HG03354 (cell line): ENCODE measurements at regions not wholly inside any gene's neighbourhood (a gene's known extent, or its start where the extent isn't known, plus 50 kb on each side); places are given as distances from the start of the nearest gene placed in this dataset.
"Not testable (repeated sequence)": the region's sequence is repeated elsewhere in the genome, so short reads cannot be mapped to it uniquely, and the experiment has no call there.

Source experiments
- ATAC-seq: cut with Tn5 transposase; IDR thresholded peaks from one replicate; pipeline ENCODE4 v1.9.1; 2021; ENCODE audit warnings: mild to moderate bottlenecking; ENCODE audit not compliant: unreplicated experiment, poor library complexity, severe bottlenecking

- ATAC-seq = no peak
Measured at GRCh38 chr4:11685481-11685880, 256.8 kb upstream of the HS3ST1 start.

GRCh38 chr4:11675051-11675800 is 246.5 kb upstream of the HS3ST1 start:
- ATAC-seq = no peak

- ATAC-seq = no peak
Measured at GRCh38 chr4:11670304-11670703, 241.6 kb upstream of the HS3ST1 start.

DNA sequence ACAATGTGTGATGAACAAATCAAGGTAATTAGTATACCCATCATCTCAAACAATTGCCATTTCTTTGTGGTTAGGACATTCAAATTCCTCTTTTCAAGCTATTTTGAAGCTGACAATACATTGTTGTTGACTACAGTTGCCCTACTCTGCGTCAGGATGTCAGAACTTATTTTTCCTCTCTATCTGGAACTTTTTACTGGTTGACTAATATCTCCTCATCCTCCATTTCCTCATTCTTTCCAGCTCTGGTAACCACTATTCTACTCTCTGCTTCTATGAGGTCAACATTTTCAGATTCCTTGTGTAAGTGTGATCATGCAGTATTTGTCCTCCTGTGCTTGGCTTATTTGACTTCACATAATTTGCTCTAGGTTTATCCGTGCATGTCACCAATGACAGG is 240.5 kb upstream of the HS3ST1 start:
- no peak for ATAC-seq

DNA sequence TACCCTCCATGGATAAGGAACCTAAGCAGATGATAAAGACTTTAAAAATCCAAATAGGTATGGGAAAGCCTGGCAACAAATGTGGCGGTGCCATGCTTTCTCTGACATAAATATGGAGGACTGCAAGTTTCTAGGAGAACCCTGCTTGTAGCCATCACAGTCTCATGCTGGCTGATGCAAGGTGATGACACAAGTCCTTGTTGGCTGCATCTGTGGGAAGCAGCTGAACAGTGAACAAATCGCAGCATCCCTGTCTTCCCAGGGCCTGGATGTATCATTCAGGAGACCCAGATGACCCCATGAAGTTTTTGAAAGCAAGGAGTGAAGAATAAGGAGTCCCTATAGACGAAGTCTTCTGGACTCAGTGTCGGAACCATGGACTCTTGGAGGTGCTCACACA is 234.4 kb upstream of the HS3ST1 start:
- no peak for ATAC-seq

DNA sequence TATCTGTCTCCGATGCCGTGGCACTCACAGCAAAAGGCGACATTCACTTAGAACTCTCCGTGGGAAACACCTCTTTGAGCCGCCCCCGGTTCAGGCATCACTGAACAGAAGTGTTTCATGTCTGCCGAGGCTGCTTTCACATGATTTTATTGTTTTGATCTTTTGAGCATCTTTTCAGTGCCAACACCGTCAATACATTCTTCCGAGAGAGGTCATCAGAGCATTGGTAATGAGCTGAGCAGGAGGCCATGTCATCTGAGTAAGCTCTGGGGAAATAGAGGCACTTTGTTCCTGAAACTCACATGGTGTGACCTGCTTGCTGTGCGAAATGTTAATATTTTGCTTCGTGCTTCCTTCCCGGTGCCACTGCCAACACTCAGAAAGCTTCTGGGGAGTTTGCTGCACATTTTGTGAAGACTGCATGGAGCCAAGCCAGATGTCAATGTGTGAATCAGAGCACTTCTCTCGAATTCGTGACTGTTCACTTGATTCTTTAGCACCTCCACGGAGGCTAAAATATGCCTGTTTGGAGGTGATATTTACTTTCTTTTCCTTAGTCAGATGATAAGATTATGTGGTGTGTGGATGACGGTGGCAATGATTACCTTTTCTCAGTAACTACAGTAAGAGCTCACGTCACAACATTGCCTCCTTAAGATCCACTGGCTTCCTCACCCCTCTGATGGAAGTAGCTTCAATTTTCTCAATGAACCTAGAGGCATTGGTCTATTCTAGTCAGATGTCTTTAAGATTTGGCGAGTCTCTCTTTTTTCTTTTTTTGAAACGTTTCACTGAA is 222.3 kb upstream of the HS3ST1 start:
- no peak for ATAC-seq

- no peak for ATAC-seq
Measured at GRCh38 chr4:11647433-11647832, 218.7 kb upstream of the HS3ST1 start.

GRCh38 chr4:11643081-11643480 is 214.4 kb upstream of the HS3ST1 start:
- ATAC-seq = not testable (repeated sequence)

- ATAC-seq = no peak
Measured at GRCh38 chr4:11640584-11640983, 211.9 kb upstream of the HS3ST1 start.

- no peak for ATAC-seq
Measured at GRCh38 chr4:11636551-11636950, 207.9 kb upstream of the HS3ST1 start.

GRCh38 chr4:11636031-11636430 is 207.3 kb upstream of the HS3ST1 start:
- ATAC-seq = no peak

- ATAC-seq = no peak
Measured at GRCh38 chr4:11635342-11635741, 206.6 kb upstream of the HS3ST1 start.

DNA sequence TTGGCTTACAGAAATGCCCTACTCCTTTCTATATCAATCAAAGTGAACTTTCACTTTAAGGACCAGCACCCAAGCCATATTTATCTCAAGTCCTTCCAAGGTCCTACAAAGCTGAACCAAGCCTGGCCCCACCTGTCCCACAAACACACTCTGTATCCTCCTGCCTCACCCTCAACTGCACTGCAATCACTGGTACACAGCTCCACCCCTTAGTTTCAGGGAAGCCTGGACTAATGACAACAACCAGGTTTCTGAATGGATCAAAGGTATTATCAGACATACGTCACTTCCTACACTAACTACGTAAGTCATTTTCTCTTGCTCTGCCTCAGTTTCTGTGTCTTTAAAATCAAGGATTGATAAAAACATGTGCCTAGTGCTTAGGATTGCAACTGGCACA is 205.6 kb upstream of the HS3ST1 start:
- ATAC-seq = no peak

GRCh38 chr4:11633430-11633829 is 204.7 kb upstream of the HS3ST1 start:
- no peak for ATAC-seq

DNA sequence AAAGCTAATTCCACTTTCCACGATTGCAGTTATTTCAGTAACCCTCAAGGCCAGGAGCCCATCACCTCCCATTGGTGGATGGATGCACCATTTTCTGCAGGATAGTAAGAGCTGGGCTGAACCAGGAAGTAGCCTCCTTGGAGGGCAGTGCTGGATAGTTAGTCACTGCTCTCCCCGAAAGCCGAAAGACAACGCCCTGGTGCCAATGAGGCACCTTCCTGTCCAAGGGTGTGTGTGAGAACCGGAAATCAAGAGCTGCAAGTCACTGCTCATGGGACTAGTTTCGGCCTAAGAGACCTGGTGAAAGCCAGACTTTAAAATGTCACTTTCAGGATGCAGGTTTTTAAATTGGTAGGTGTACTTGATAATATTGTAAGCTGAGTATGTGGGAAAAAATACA is 203.8 kb upstream of the HS3ST1 start:
- no peak for ATAC-seq

- no peak for ATAC-seq
Measured at GRCh38 chr4:11632025-11632424, 203.3 kb upstream of the HS3ST1 start.

- ATAC-seq = no peak
Measured at GRCh38 chr4:11631416-11631815, 202.7 kb upstream of the HS3ST1 start.

- ATAC-seq = no peak
Measured at GRCh38 chr4:11628093-11628725, 199.5 kb upstream of the HS3ST1 start.

GRCh38 chr4:11626066-11626465 is 197.4 kb upstream of the HS3ST1 start:
- ATAC-seq = no peak

- ATAC-seq = no peak
Measured at GRCh38 chr4:11625211-11625610, 196.5 kb upstream of the HS3ST1 start.

GRCh38 chr4:11624370-11624769 is 195.7 kb upstream of the HS3ST1 start:
- ATAC-seq = no peak
